ENCODE measurements at regions not wholly inside any gene's neighbourhood (a gene's known extent, or its start where the extent isn't known, plus 50 kb on each side); places are given as distances from the start of the nearest gene placed in this dataset.
A peak's percentile ranks its signal among the peaks of the same experiment; 100 is the strongest.

DNA sequence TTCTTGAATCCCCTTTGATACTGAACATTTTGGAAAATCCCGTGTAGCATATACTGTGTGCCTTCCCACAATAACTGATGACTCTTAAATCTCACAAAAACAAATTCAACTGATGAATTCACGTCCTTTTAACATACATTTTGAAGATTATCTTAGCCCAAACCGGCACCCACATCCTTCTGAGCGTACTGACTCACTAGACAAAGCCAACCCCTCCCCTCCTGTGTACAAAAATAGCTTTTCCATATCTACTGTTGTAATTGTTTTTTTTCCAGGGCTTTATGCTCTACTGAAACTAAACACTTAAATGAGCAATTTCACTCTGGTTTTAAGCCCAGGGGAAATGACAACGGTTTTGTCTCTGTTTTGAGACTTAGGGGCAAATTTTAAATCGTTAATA lies 109.4 kb upstream of the ATF7IP start:
- no peak for ATAC-seq (ENCODE audit: insufficient read depth, low FRiP score)
- no peak overlapping the region for H3K9ac ChIP-seq (ENCODE audit: insufficient read depth in 1 of 2, low read length in 2 of 2)
- no peak overlapping the region for H3K4me3 ChIP-seq
- DNase-seq = no peak
- no peaks in the 10 kb centered on the region for H3K36me3 ChIP-seq (ENCODE audit: control insufficient read depth in 4 of 4, insufficient read depth in 4 of 4, low read length in 4 of 4)
- 53 to 62% methylated on average over 6 of the region's 6 CpGs for WGBS, 2 donors
- H3K27ac ChIP-seq (ENCODE audit: low read depth in 1 of 2, low read length in 1 of 2) = peak overlapping the region in 1 of 2 donors; percentile 56
- H3K9me3 ChIP-seq (ENCODE audit: control insufficient read depth in 4 of 4, insufficient read depth in 3 of 4, low read length in 3 of 4) = peaks cover 0 to 3% (median 0%) of the 10 kb centered on the region in 4 donors
- TF ChIP-seq CTCF (IDR thresholded peaks at IDR 0.05; ENCODE audit: control extremely low read depth, extremely low read depth) = no peak
- H3K4me1 ChIP-seq (ENCODE audit: control insufficient read depth in 5 of 5, insufficient read depth in 5 of 5, low read length in 5 of 5) = peaks cover 5 to 35% (median 11%) of the 10 kb centered on the region in 5 donors
- H3K27me3 ChIP-seq (ENCODE audit: control insufficient read depth in 3 of 3, insufficient read depth in 3 of 3, low read length in 2 of 3) = no peaks in the 10 kb centered on the region

DNA sequence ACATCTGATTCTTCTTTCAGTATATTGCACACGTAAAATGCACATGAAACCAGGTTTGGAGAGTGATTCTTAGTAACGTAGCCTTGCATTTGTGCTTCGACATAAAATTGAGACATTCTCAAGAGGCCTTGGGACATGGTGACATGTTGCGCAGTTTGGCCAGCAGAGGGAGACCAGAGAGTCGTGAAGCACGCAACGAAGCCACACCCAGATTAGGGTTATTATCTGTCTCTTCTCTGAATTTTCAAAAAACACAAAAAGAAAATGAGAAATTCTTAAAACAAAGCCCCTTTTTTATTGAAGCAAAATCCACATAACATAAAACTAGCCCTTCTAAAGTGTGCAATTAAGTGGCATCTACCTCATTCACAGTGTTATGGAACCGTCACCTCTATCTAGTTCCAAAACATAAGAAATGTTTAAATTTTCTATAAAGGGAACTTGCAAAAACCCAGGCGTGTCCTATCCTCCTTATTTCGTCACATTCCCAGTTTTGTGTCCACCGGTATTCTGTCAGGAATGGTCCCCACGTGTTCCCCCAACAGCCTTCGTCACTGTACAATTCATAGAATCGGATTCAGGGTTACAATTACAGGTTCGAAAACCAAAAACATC lies 108.8 kb upstream of the ATF7IP start:
- H3K9me3 ChIP-seq (ENCODE audit: control insufficient read depth in 4 of 4, insufficient read depth in 3 of 4, low read length in 3 of 4) = peaks cover 0 to 3% (median 0%) of the 10 kb centered on the region in 4 donors
- H3K36me3 ChIP-seq (ENCODE audit: control insufficient read depth in 4 of 4, insufficient read depth in 4 of 4, low read length in 4 of 4) = no peaks in the 10 kb centered on the region
- ATAC-seq (ENCODE audit: insufficient read depth, low FRiP score) (no peak), DNase-seq (peak; percentile 68 to 92 (median 84))
- H3K4me3 ChIP-seq = no peak overlapping the region
- H3K9ac ChIP-seq (ENCODE audit: insufficient read depth in 1 of 2, low read length in 2 of 2) = peak overlapping the region in 1 of 2 donors; percentile 53
- 40 to 45% methylated on average over 15 of the region's 15 CpGs for WGBS, 2 donors
- TF ChIP-seq CTCF (IDR thresholded peaks at IDR 0.05; ENCODE audit: control extremely low read depth, extremely low read depth) = peak; percentile 59
- H3K4me1 ChIP-seq (ENCODE audit: control insufficient read depth in 5 of 5, insufficient read depth in 5 of 5, low read length in 5 of 5) = peaks cover 5 to 37% (median 11%) of the 10 kb centered on the region in 5 donors
- no peaks in the 10 kb centered on the region for H3K27me3 ChIP-seq (ENCODE audit: control insufficient read depth in 3 of 3, insufficient read depth in 3 of 3, low read length in 2 of 3)
- H3K27ac ChIP-seq (ENCODE audit: low read depth in 1 of 2, low read length in 1 of 2) = peak overlapping the region; percentile 67 to 85

DNA sequence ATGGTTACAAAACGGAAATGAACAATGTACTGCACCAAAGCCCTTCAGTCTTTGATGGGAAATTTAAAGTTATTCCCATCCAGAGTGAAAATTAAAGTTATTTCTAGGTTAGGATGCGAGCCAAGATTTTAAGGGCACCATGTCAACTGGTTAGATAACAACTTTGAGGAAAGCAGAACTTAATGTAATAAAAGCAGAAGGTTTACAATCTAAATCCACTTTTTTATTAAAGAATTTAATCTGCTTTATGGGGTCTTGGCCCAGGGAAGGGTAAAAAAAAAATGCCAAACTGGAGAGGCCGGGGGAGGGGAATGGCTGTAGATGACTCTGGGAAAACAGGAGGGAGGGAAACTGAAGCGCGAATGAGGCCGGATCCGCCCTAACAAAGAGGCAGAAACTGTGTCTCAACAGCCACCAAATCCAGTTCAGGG lies 108.2 kb upstream of the ATF7IP start:
- 15 to 16% methylated on average over 7 of the region's 7 CpGs for WGBS, 2 donors
- Histone ChIP-seq H3K36me3 (ENCODE audit: control insufficient read depth in 4 of 4, insufficient read depth in 4 of 4, low read length in 4 of 4) (no peaks in the 10 kb centered on the region), H3K27me3 (ENCODE audit: control insufficient read depth in 3 of 3, insufficient read depth in 3 of 3, low read length in 2 of 3) (no peaks in the 10 kb centered on the region), H3K4me1 (ENCODE audit: control insufficient read depth in 5 of 5, insufficient read depth in 5 of 5, low read length in 5 of 5) (peaks cover 5 to 37% (median 11%) of the 10 kb centered on the region in 5 donors), H3K9me3 (ENCODE audit: control insufficient read depth in 4 of 4, insufficient read depth in 3 of 4, low read length in 3 of 4) (peaks cover 0 to 3% (median 0%) of the 10 kb centered on the region in 4 donors), H3K4me3 (no peak overlapping the region), H3K9ac (ENCODE audit: insufficient read depth in 1 of 2, low read length in 2 of 2) (peak overlapping the region in 1 of 2 donors; percentile 26), H3K27ac (ENCODE audit: low read depth in 1 of 2, low read length in 1 of 2) (peak overlapping the region; percentile 67 to 91)
- ATAC-seq (ENCODE audit: insufficient read depth, low FRiP score) = no peak
- no peak for DNase-seq
- TF ChIP-seq CTCF (IDR thresholded peaks at IDR 0.05; ENCODE audit: control extremely low read depth, extremely low read depth) = no peak

All from lung (tissue), 11 donors.